HG02981 (cell line): ENCODE measurements at regions not wholly inside any gene's neighbourhood (a gene's known extent, or its start where the extent isn't known, plus 50 kb on each side); places are given as distances from the start of the nearest gene placed in this dataset.

Source experiments
- ATAC-seq: cut with Tn5 transposase; IDR thresholded peaks from one replicate; pipeline ENCODE4 v1.9.1; 2021; ENCODE audit warnings: mild to moderate bottlenecking, moderate library complexity; ENCODE audit not compliant: unreplicated experiment

- ATAC-seq, result no peak
These were observed 83.9 kb upstream of the USP47 start for GRCh38 chr11:11757909-11758308.

GRCh38 chr11:11756718-11757117, 85.1 kb upstream of the USP47 start:
- ATAC-seq, result no peak

GRCh38 chr11:11755871-11756270, 85.9 kb upstream of the USP47 start:
- ATAC-seq, result no peak

- no peak for ATAC-seq
These were observed 89.1 kb upstream of the USP47 start for GRCh38 chr11:11752679-11753078.

- ATAC-seq, result no peak
These were observed 91.5 kb upstream of the USP47 start for GRCh38 chr11:11750017-11750878.

GRCh38 chr11:11748706-11749365, 92.9 kb upstream of the USP47 start:
- no peak for ATAC-seq

GRCh38 chr11:11747570-11747969, 94.2 kb upstream of the USP47 start:
- ATAC-seq, result no peak

GRCh38 chr11:11746449-11746848, 95.3 kb upstream of the USP47 start:
- ATAC-seq, result no peak

GRCh38 chr11:11743216-11743615, 98.6 kb upstream of the USP47 start:
- no peak for ATAC-seq

GRCh38 chr11:11742486-11742885, 99.3 kb upstream of the USP47 start:
- ATAC-seq, result no peak

- no peak for ATAC-seq
These were observed 100.9 kb upstream of the USP47 start for GRCh38 chr11:11740836-11741235.

GRCh38 chr11:11740073-11740702, 101.6 kb upstream of the USP47 start:
- ATAC-seq, result no peak

- ATAC-seq, result no peak
These were observed 103.4 kb upstream of the USP47 start for GRCh38 chr11:11738370-11738769.

GRCh38 chr11:11735586-11735985, 106.2 kb upstream of the USP47 start:
- ATAC-seq, result no peak

- ATAC-seq, result no peak
These were observed 108.5 kb upstream of the USP47 start for GRCh38 chr11:11733246-11733747.

GRCh38 chr11:11732116-11732515, 109.7 kb upstream of the USP47 start:
- no peak for ATAC-seq

- no peak for ATAC-seq
These were observed 109.7 kb upstream of the GALNT18 start for GRCh38 chr11:11731311-11732083.

- ATAC-seq, result no peak
These were observed 106.6 kb upstream of the GALNT18 start for GRCh38 chr11:11728386-11728785.

GRCh38 chr11:11725438-11725837, 103.6 kb upstream of the GALNT18 start:
- no peak for ATAC-seq

GRCh38 chr11:11724994-11725393, 103.2 kb upstream of the GALNT18 start:
- ATAC-seq, result no peak

GRCh38 chr11:11722861-11723260, 101.1 kb upstream of the GALNT18 start:
- no peak for ATAC-seq
